Subcutaneous abdominal adipose tissue (tissue), 5 donors: ENCODE measurements at regions not wholly inside any gene's neighbourhood (a gene's known extent, or its start where the extent isn't known, plus 50 kb on each side); places are given as distances from the start of the nearest gene placed in this dataset.

Experiments used
- H3K27ac ChIP-seq: one replicate; pipeline ENCODE4 v1.7.0; 2013; ENCODE audit warnings: low read depth, mild to moderate bottlenecking, inconsistent platforms, low read length, moderate library complexity
- H3K27me3 ChIP-seq, 5 donors: one replicate each; pipeline ENCODE4 v1.7.0; 2013; ENCODE audit warnings: low read length in 5 of 5, inconsistent platforms in 1 of 5; ENCODE audit not compliant: control insufficient read depth in 5 of 5, insufficient read depth in 4 of 5
- H3K36me3 ChIP-seq, 5 donors: one replicate each; pipeline ENCODE4 v1.7.0; 2013; ENCODE audit warnings: low read length in 5 of 5; ENCODE audit not compliant: control insufficient read depth in 5 of 5, insufficient read depth in 5 of 5
- H3K4me1 ChIP-seq, 5 donors: one replicate each; pipeline ENCODE4 v1.7.0; 2013; ENCODE audit warnings: low read length in 5 of 5, mild to moderate bottlenecking in 3 of 5, moderate library complexity in 1 of 5; ENCODE audit not compliant: control insufficient read depth in 5 of 5, insufficient read depth in 5 of 5
- H3K4me3 ChIP-seq, 5 donors: one replicate each; pipeline ENCODE4 v1.7.0; 2013; ENCODE audit warnings: low read length in 5 of 5, low read depth in 1 of 5
- H3K9ac ChIP-seq, 5 donors: one replicate each; pipeline ENCODE4 v1.7.0; 2013; ENCODE audit warnings: low read length in 5 of 5, mild to moderate bottlenecking in 4 of 5, moderate library complexity in 3 of 5
- H3K9me3 ChIP-seq, 5 donors: one replicate each; pipeline ENCODE4 v1.7.0; 2013; ENCODE audit warnings: low read length in 5 of 5; ENCODE audit not compliant: control insufficient read depth in 5 of 5
- donor health status: healthy.
- donor health status: healthy.
- donor health status: healthy.
- donor health status: healthy.
- donor health status: healthy.

DNA sequence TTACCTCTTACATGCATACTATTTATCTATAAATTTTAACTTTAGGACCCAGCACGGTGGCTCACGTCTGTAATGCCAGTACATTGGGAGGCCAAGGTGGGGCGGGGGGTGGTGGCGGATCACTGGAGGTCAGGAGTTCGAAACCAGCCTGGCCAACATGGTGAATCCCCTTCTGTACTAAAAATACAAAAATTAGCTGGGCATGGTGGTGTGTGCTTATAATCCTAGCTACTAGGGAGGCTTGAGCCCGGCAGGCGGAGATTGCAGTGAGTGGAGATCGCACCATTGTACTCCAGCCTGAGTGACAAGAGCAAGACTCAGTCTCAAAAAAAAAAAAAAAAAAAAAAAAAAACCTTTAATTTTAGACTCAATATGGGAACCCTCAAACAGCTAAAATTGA is 1582.6 kb upstream of the NUDT12 start:
- Histone ChIP-seq H3K36me3 (no peaks in the 10 kb centered on the region), H3K4me1 (no peaks in the 10 kb centered on the region), H3K27me3 (no peaks in the 10 kb centered on the region), H3K9me3 (no peaks in the 10 kb centered on the region), H3K4me3 (no peak overlapping the region), H3K9ac (no peak overlapping the region), H3K27ac (no peak overlapping the region)

DNA sequence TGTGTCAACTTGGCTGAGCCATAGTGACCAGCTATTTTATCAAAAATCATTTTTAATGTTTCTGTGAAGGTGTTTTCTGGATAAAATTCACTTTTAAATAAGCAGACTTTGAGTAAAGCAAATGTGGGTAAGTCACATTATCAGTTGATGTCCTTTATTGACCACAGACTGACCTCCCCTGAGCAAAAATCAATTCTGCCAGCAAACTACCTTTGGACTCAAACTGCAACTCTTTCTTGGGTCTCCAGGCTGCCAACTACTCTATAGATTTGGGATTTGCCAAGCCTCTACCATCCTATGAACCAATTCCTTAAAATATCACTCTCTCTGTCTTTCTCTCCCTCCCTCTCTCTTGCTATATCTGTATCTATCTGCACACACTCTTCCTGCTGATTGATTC is 1571.7 kb upstream of the NUDT12 start:
- Histone ChIP-seq H3K9ac (no peak overlapping the region), H3K4me3 (no peak overlapping the region), H3K4me1 (no peaks in the 10 kb centered on the region), H3K36me3 (no peaks in the 10 kb centered on the region), H3K27ac (no peak overlapping the region), H3K27me3 (no peaks in the 10 kb centered on the region), H3K9me3 (peaks cover 0 to 8% (median 0%) of the 10 kb centered on the region in 5 donors)

DNA sequence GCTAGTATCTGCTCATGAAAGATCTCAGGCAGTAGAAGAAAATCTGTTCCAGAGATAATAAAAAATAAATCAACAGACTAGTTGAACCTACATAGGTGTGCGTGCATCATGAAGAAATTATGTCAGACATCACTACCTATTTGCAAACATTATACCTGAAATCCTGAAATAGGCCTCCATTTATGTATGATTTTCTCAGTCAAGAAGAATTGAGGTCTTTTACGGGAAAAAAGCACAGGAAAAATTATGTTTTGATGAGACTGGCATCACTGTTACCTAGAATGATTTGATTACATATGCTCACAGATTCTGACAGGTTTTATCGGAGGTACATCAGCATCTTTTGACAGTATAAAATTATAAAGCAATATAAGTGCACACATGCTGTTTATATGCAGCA is 1570.5 kb upstream of the NUDT12 start:
- H3K27me3 ChIP-seq: no peaks in the 10 kb centered on the region
- no peak overlapping the region for H3K9ac ChIP-seq
- no peaks in the 10 kb centered on the region for H3K4me1 ChIP-seq
- H3K27ac ChIP-seq: no peak overlapping the region
- H3K36me3 ChIP-seq: no peaks in the 10 kb centered on the region
- peaks cover 0 to 8% (median 0%) of the 10 kb centered on the region in 5 donors for H3K9me3 ChIP-seq
- no peak overlapping the region for H3K4me3 ChIP-seq

DNA sequence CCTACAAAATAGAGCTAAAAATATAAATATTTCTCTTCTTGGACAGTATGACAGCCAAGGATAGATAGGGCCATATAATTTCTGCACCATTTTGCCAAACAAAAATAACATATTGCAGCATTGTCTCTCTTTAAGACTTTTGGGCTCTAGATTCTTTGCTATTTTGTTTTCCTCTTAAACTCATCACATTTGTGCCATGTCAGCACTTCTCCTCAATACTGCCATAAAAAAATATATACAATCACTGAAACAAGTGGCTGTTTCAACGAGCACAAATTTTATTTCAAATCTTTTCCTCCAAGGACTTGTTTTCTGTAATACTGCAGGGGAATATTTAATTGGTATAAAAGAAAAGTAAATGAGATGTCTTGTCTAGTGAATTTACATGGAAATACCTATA is 1570.0 kb upstream of the NUDT12 start:
- no peak overlapping the region for H3K4me3 ChIP-seq
- H3K27ac ChIP-seq: no peak overlapping the region
- H3K36me3 ChIP-seq: no peaks in the 10 kb centered on the region
- no peaks in the 10 kb centered on the region for H3K4me1 ChIP-seq
- peaks cover 0 to 8% (median 0%) of the 10 kb centered on the region in 5 donors for H3K9me3 ChIP-seq
- no peak overlapping the region for H3K9ac ChIP-seq
- no peaks in the 10 kb centered on the region for H3K27me3 ChIP-seq

DNA sequence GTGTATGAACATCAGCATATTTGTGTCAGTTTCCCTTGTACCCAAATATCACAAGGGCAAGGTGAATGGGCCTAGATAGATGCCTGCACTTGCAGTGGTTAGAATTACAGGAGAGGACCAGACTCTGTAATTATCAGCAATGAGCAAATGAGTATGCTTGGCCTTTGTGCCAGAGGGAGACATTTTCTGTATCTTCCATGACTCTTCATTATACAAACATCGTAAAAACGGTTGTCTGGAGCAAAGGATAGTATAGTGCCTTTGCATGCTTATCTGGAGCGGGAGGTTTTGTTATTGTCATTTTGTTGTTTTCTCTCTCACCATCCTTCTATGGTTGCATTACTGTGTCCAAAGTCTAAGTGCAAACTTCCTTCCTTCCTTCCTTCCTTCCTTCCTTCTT is 1568.5 kb upstream of the NUDT12 start:
- no peak overlapping the region for H3K9ac ChIP-seq
- H3K4me3 ChIP-seq: no peak overlapping the region
- no peaks in the 10 kb centered on the region for H3K36me3 ChIP-seq
- no peaks in the 10 kb centered on the region for H3K27me3 ChIP-seq
- no peaks in the 10 kb centered on the region for H3K4me1 ChIP-seq
- H3K27ac ChIP-seq: no peak overlapping the region
- H3K9me3 ChIP-seq: peaks cover 0 to 8% (median 0%) of the 10 kb centered on the region in 5 donors

DNA sequence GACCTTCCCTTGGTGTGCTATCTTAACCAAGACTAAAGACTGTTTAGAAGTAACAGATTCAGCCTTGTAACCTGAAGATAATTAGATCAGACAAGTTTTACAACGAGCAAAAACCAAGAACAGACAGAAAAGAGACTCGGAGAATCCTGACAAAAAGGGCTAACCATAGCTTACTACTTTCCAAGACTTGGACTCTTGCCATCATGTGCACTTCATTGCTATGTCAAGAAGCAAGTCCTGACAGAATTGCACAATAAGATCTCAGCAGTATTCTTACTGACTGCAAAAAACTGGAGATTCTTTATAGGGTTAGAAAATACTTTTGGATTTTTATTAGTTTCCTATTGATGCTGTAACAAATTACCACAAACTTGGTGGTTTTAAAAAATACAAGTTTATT is 1539.0 kb upstream of the NUDT12 start:
- no peaks in the 10 kb centered on the region for H3K36me3 ChIP-seq
- no peaks in the 10 kb centered on the region for H3K27me3 ChIP-seq
- no peak overlapping the region for H3K4me3 ChIP-seq
- no peak overlapping the region for H3K27ac ChIP-seq
- H3K9ac ChIP-seq: no peak overlapping the region
- no peaks in the 10 kb centered on the region for H3K4me1 ChIP-seq
- H3K9me3 ChIP-seq: peaks cover 0 to 3% (median 0%) of the 10 kb centered on the region in 5 donors

DNA sequence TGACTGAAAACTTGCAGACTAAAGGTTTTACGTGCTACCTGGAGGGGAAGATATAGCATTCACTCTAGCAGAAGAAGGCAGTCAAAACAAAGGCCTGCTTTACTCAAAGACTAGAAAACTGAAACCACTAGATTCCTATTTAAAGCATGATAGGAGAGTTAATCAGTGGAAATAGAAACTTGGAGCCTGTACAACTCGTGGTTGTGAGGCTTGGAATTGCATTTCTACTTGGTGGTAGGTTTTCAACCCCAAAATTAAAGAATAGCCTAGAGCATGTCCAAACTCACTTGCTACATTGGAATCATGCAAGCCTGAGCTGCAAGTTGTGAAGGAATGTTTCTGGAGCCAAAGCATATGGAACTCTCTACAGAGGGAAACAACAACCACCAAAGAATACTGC is 1526.4 kb upstream of the NUDT12 start:
- Histone ChIP-seq H3K9me3 (peaks cover 0 to 11% (median 6%) of the 10 kb centered on the region in 5 donors), H3K4me1 (no peaks in the 10 kb centered on the region), H3K27ac (no peak overlapping the region)

DNA sequence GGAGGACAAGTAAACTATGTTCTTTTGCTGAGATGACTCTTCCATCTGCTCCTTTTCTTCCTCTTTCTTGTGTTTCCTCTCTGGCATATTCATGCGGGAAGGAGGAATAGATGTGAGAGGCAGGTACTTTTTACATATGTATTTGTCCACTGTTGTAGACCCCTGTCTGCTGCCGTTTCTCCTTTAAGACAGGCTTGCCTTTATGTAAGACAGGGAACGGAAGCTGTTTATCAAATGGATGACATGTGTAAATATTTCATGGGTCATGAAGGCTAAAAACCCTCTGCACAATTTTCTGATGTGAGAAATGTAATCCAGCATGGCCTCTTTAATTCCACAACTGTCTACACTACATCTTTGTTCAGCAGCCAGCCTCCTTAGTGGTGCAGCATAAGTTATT is 1525.5 kb upstream of the NUDT12 start:
- Histone ChIP-seq H3K9me3 (peaks cover 0 to 8% (median 0%) of the 10 kb centered on the region in 5 donors), H3K4me1 (no peaks in the 10 kb centered on the region), H3K27me3 (no peaks in the 10 kb centered on the region), H3K36me3 (no peaks in the 10 kb centered on the region), H3K27ac (no peak overlapping the region), H3K4me3 (no peak overlapping the region), H3K9ac (no peak overlapping the region)

More for the DNA sequence above, 1526.4 kb upstream of the NUDT12 start:
- no peak overlapping the region for H3K9ac ChIP-seq
- H3K4me3 ChIP-seq: no peak overlapping the region
- H3K27me3 ChIP-seq: no peaks in the 10 kb centered on the region
- no peaks in the 10 kb centered on the region for H3K36me3 ChIP-seq

DNA sequence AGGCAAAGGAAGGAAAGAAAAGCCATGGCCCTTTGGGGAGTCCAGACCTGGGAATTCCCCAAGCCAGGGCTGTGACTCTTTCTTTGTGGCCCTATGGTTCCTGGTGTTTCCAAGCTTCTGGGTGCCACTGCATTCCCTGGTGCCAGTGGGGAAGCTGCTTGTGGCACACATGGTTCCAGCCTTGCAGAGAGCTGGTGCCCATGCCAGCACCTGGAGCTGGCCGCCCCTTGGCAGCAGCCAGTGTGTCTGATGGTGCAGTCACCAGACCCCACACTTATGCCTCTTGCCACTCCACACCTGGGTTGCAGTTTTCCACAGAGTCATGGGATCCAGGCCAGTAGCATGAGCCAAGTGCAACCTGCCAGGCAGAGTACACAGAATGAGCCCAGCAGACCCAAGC is 1495.3 kb upstream of the NUDT12 start:
- no peak overlapping the region for H3K9ac ChIP-seq
- H3K4me1 ChIP-seq: no peaks in the 10 kb centered on the region
- no peaks in the 10 kb centered on the region for H3K27me3 ChIP-seq
- H3K4me3 ChIP-seq: no peak overlapping the region
- no peaks in the 10 kb centered on the region for H3K36me3 ChIP-seq
- H3K9me3 ChIP-seq: peaks cover 0 to 8% (median 4%) of the 10 kb centered on the region in 5 donors
- H3K27ac ChIP-seq: no peak overlapping the region

DNA sequence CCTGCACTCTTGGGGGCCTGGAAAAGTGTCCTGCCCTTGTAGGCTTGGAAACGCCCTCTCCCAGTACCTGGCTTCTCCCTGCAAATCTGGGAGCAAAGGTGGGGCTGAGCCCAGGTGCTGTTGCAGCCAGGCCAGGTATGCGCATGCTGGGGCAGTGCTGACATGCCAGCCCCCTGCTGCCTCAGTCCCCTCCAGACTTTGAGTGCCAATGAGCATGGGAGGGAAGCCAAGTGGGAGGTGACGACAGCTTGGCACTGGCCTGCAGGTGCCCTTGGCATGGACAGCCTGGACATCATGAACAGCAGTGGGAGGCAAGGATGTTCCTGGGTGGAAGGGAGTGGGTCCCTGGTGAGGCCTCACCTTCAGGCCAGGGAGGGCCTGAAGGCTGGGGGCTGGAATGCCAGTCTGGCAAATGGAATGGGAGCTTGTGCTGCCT is 1494.4 kb upstream of the NUDT12 start:
- Histone ChIP-seq H3K9ac (no peak overlapping the region), H3K4me1 (no peaks in the 10 kb centered on the region), H3K27me3 (no peaks in the 10 kb centered on the region), H3K4me3 (no peak overlapping the region), H3K36me3 (no peaks in the 10 kb centered on the region), H3K9me3 (peaks cover 0 to 8% (median 4%) of the 10 kb centered on the region in 5 donors), H3K27ac (no peak overlapping the region)

DNA sequence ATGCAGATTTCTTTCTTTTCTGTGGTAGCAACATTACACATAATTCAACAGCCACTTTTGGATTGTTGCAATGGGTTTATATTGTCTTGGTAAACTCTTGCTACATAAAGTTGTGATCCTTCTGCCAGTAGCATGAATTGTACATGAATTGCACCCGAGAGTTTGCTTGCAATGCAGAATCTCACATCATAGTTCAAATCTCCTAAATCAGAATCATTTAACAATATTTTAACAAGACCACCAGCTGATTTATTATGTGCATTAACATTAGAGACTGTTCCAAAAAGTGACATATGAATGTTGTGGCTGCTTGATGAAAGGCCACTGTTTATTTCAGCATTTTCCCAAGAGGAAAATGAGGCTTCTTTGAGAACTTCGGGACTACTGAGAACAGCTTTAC is 1491.8 kb upstream of the NUDT12 start:
- Histone ChIP-seq H3K9me3 (peaks cover 0 to 8% (median 4%) of the 10 kb centered on the region in 5 donors), H3K27me3 (no peaks in the 10 kb centered on the region), H3K27ac (no peak overlapping the region), H3K9ac (no peak overlapping the region), H3K36me3 (no peaks in the 10 kb centered on the region), H3K4me1 (no peaks in the 10 kb centered on the region), H3K4me3 (no peak overlapping the region)
